H1 (cell line): ENCODE measurements at regions not wholly inside any gene's neighbourhood (a gene's known extent, or its start where the extent isn't known, plus 50 kb on each side); places are given as distances from the start of the nearest gene placed in this dataset.

Source experiments
- CTCF ChIA-PET: fragments of 300-600 bp; sonication (Branson Sonifier 250); formaldehyde crosslinking; loops from one replicate; lab custom pipeline; 2021; ENCODE audit not compliant: partially characterized antibody; lab: Charles Lee
- POLR2A ChIA-PET: fragments of 300-600 bp; sonication (Branson Sonifier 250); formaldehyde crosslinking; loops from one replicate; lab custom pipeline; 2021; ENCODE audit warnings: inconsistent platforms; ENCODE audit not compliant: partially characterized antibody; lab: Charles Lee
- DNase-seq, 2 experiments: peaks; one replicate each; pipeline versions ENCODE4 v3.0.0 to v3.0.0-alpha.2; 2010 to 2022; ENCODE audit warnings: low spot score in 2 of 2, low read depth in 1 of 2, mixed read lengths in 1 of 2
- FAIRE-seq: peaks from 2 replicates; lab custom pipeline; 2011; peaks lifted over from hg19 to GRCh38; lab: Jason Lieb, UNC
- H2AFZ ChIP-seq: 2 replicates; pipeline ENCODE4 v1.8.1; 2012; ENCODE audit warnings: low read length, inconsistent platforms
- H2AK5ac ChIP-seq: 2 replicates; pipeline ENCODE4 v1.6.1; 2013; ENCODE audit warnings: low read depth, low read length
- H2BK120ac ChIP-seq: replicated peaks from 2 replicates; pipeline ENCODE3; 2013; ENCODE audit warnings: low read depth, low read length, inconsistent platforms
- H2BK12ac ChIP-seq: 2 replicates; pipeline ENCODE4 v1.6.1; 2013; ENCODE audit warnings: low read depth, low read length
- H2BK15ac ChIP-seq: 2 replicates; pipeline ENCODE4 v1.6.1; 2013; ENCODE audit warnings: low read length
- H2BK20ac ChIP-seq: 2 replicates; pipeline ENCODE4 v1.6.1; 2013; ENCODE audit warnings: low read length
- H2BK5ac ChIP-seq: 2 replicates; pipeline ENCODE4 v1.6.1; 2013; ENCODE audit warnings: low read depth, low read length
- H3K14ac ChIP-seq: 2 replicates; pipeline ENCODE4 v1.6.1; 2013; ENCODE audit warnings: inconsistent platforms; ENCODE audit not compliant: insufficient read length
- H3K18ac ChIP-seq: 2 replicates; pipeline ENCODE4 v1.6.1; 2013; ENCODE audit warnings: low read length; ENCODE audit errors: extremely low read depth
- H3K23ac ChIP-seq: 2 replicates; pipeline ENCODE4 v1.6.1; 2013; ENCODE audit warnings: inconsistent platforms; ENCODE audit not compliant: insufficient read length
- H3K23me2 ChIP-seq: 2 replicates; pipeline ENCODE4 v1.6.1; 2013; ENCODE audit warnings: low read depth, low read length
- H3K27ac ChIP-seq: 2 replicates; pipeline ENCODE4 v1.6.1; 2011; ENCODE audit warnings: low read depth, low read length, inconsistent platforms
- H3K27me3 ChIP-seq, 4 experiments: replicated peaks in 1 of 4; 1 replicate in 1 of 4; 2 replicates in 3 of 4; pipeline versions ENCODE4 v1.6.1 to v1.8.1; 2011 to 2013; ENCODE audit warnings: low read length in 3 of 4, mild to moderate bottlenecking in 3 of 4, inconsistent platforms in 2 of 4, mixed read lengths in 2 of 4, moderate library complexity in 1 of 4; ENCODE audit not compliant: control insufficient read depth in 3 of 4, insufficient read depth in 3 of 4; ENCODE audit errors: extremely low read depth in 1 of 4
- H3K36me3 ChIP-seq, 4 experiments: 2 replicates each; pipeline versions ENCODE4 v1.6.1 to v1.8.1; 2011 to 2013; ENCODE audit warnings: mild to moderate bottlenecking in 4 of 4, low read length in 3 of 4, moderate library complexity in 2 of 4, control low read depth in 1 of 4, inconsistent platforms in 1 of 4; ENCODE audit not compliant: insufficient read depth in 4 of 4, control insufficient read depth in 2 of 4
- H3K4ac ChIP-seq: replicated peaks from 2 replicates; pipeline ENCODE3; 2013; ENCODE audit warnings: low read length, low read depth, mixed read lengths, inconsistent platforms; ENCODE audit not compliant: insufficient read length
- H3K4me1 ChIP-seq, 4 experiments: replicated peaks in 1 of 4; 1 replicate in 1 of 4; 2 replicates in 3 of 4; pipeline versions ENCODE4 v1.6.1 to v1.8.1; 2011 to 2013; ENCODE audit warnings: low read length in 3 of 4, inconsistent platforms in 2 of 4, mixed read lengths in 1 of 4; ENCODE audit not compliant: insufficient read depth in 4 of 4, control insufficient read depth in 3 of 4
- H3K4me2 ChIP-seq, 2 experiments: 2 replicates each; pipeline versions ENCODE4 v1.6.1 to v1.8.1; 2011 to 2013; ENCODE audit warnings: low read depth in 2 of 2, low read length in 2 of 2, control low read depth in 1 of 2, inconsistent platforms in 1 of 2, mild to moderate bottlenecking in 1 of 2; ENCODE audit not compliant: insufficient read depth in 1 of 2
- H3K4me3 ChIP-seq, 4 experiments: fragments of 200-600, 300-600 bp in 1 of 4; sonication (generic), shearing (Covaris generic), sonication (Bioruptor Twin) in 1 of 4; 2 replicates each; pipeline versions ENCODE4 v1.5.1 to v1.8.1; 2011 to 2016; ENCODE audit warnings: low read length in 4 of 4, low read depth in 3 of 4, control low read depth in 2 of 4, inconsistent platforms in 2 of 4, mild to moderate bottlenecking in 2 of 4, mixed read lengths in 1 of 4, moderate library complexity in 1 of 4; ENCODE audit not compliant: insufficient read depth in 2 of 4; ENCODE audit errors: extremely low read depth in 1 of 4
- H3K56ac ChIP-seq: replicated peaks from 2 replicates; pipeline ENCODE3; 2013; ENCODE audit warnings: low read depth, mild to moderate bottlenecking, mixed read lengths, low read length, inconsistent platforms; ENCODE audit not compliant: insufficient read length
- H3K79me1 ChIP-seq: 2 replicates; pipeline ENCODE4 v1.6.1; 2013; ENCODE audit warnings: low read depth, low read length, control low read depth
- H3K79me2 ChIP-seq, 2 experiments: 2 replicates each; pipeline versions ENCODE4 v1.6.1 to v1.8.1; 2012 to 2013; ENCODE audit warnings: low read length in 2 of 2, mild to moderate bottlenecking in 2 of 2, inconsistent platforms in 1 of 2; ENCODE audit not compliant: insufficient read depth in 2 of 2, control insufficient read depth in 1 of 2
- H3K9ac ChIP-seq, 4 experiments: replicated peaks in 1 of 4; 1 replicate in 1 of 4; 2 replicates in 3 of 4; pipeline versions ENCODE4 v1.6.1 to v1.8.1; 2011 to 2013; ENCODE audit warnings: low read depth in 3 of 4, low read length in 3 of 4, control low read depth in 2 of 4, mild to moderate bottlenecking in 2 of 4, moderate library complexity in 2 of 4, inconsistent platforms in 1 of 4; ENCODE audit errors: extremely low read depth in 1 of 4
- H3K9me3 ChIP-seq, 2 experiments: 2 replicates each; pipeline versions ENCODE4 v1.6.1 to v1.8.1; 2012 to 2013; ENCODE audit warnings: mild to moderate bottlenecking in 2 of 2, moderate library complexity in 2 of 2, control low read depth in 1 of 2, inconsistent platforms in 1 of 2, low read depth in 1 of 2, low read length in 1 of 2, mixed read lengths in 1 of 2; ENCODE audit not compliant: insufficient read depth in 2 of 2
- H4K20me1 ChIP-seq, 2 experiments: replicated peaks in 1 of 2; 2 replicates each; pipeline versions ENCODE3 to v1.8.1; 2011 to 2013; ENCODE audit warnings: inconsistent platforms in 2 of 2, low read length in 2 of 2, mild to moderate bottlenecking in 1 of 2; ENCODE audit not compliant: insufficient read depth in 2 of 2, control insufficient read depth in 1 of 2
- H4K5ac ChIP-seq: 2 replicates; pipeline ENCODE4 v1.6.1; 2013; ENCODE audit warnings: low read length, low read depth, mixed read lengths, inconsistent platforms; ENCODE audit not compliant: insufficient read length
- H4K8ac ChIP-seq: 2 replicates; pipeline ENCODE4 v1.8.0; 2013; ENCODE audit warnings: mild to moderate bottlenecking, moderate library complexity, low read length, inconsistent platforms; ENCODE audit not compliant: insufficient read depth; ENCODE audit errors: extremely low read depth
- H4K91ac ChIP-seq: replicated peaks from 2 replicates; pipeline ENCODE3; 2013; ENCODE audit warnings: low read length, mixed read lengths, inconsistent platforms; ENCODE audit not compliant: insufficient read length
- ASH2L ChIP-seq: fragments of 200-600, 300-600 bp; sonication (generic); IDR thresholded peaks from one replicate; pipeline ENCODE4 v1.7.1; 2017; ENCODE audit warnings: low read length
- BCL11A ChIP-seq, 2 experiments: IDR thresholded peaks; one replicate each; pipeline ENCODE4 v1.6.1; 2011; ENCODE audit warnings: low read depth in 2 of 2, low read length in 2 of 2, mild to moderate bottlenecking in 2 of 2
- CEBPB ChIP-seq: IDR thresholded peaks from 2 replicates; pipeline ENCODE4 v1.6.1; 2012; ENCODE audit warnings: low read depth, low read length
- CTBP2 ChIP-seq: IDR thresholded peaks from 2 replicates; pipeline ENCODE4 v1.7.0; 2011; ENCODE audit warnings: borderline replicate concordance, mild to moderate bottlenecking, moderate library complexity, mixed read lengths, low read length; ENCODE audit not compliant: insufficient read depth, insufficient read length
- EGR1 ChIP-seq: IDR thresholded peaks from 2 replicates; pipeline ENCODE4 v1.6.1; 2011; ENCODE audit warnings: low read depth, low read length, borderline replicate concordance
- GTF2F1 ChIP-seq: IDR thresholded peaks from 2 replicates; pipeline ENCODE4 v1.6.1; 2012; ENCODE audit warnings: low read depth, low read length, improper control_type of control experiment, borderline replicate concordance
- MAFK ChIP-seq: IDR thresholded peaks from 2 replicates; pipeline ENCODE4 v1.6.1; 2012; ENCODE audit warnings: low read depth, mild to moderate bottlenecking, improper control_type of control experiment, low read length
- NANOG ChIP-seq: IDR thresholded peaks from 2 replicates; pipeline ENCODE4 v1.6.1; 2011; ENCODE audit warnings: low read length, low read depth, mild to moderate bottlenecking, inconsistent platforms; ENCODE audit not compliant: insufficient read depth, poor library complexity, severe bottlenecking
- PHF8 ChIP-seq: fragments of 200-600 bp; sonication (generic); conservative IDR thresholded peaks from 2 replicates; pipeline ENCODE4 v1.7.1; 2012; ENCODE audit warnings: low read depth, mild to moderate bottlenecking, inconsistent platforms, low read length, moderate library complexity
- POLR2A ChIP-seq, 2 experiments: IDR thresholded peaks; 1 replicate in 1 of 2; 2 replicates in 1 of 2; pipeline ENCODE4 v1.6.1; 2011; ENCODE audit warnings: low read depth in 2 of 2, low read length in 2 of 2, mild to moderate bottlenecking in 2 of 2; ENCODE audit errors: control extremely low read depth in 1 of 2
- POLR2AphosphoS5 ChIP-seq: IDR thresholded peaks from 2 replicates; pipeline ENCODE4 v1.6.1; 2011; ENCODE audit warnings: low read depth, low read length
- POU5F1 ChIP-seq: IDR thresholded peaks from 2 replicates; pipeline ENCODE4 v1.6.1; 2011; ENCODE audit warnings: low read depth, mild to moderate bottlenecking, low read length, moderate library complexity
- SIX5 ChIP-seq: IDR thresholded peaks from 2 replicates; pipeline ENCODE4 v1.6.1; 2011; ENCODE audit warnings: mild to moderate bottlenecking, low read depth, low read length
- TEAD4 ChIP-seq: IDR thresholded peaks from 2 replicates; pipeline ENCODE4 v1.6.1; 2012; ENCODE audit warnings: low read depth, low read length, inconsistent platforms, mixed read lengths
- WGBS, 2 experiments: shearing (Covaris generic) in 1 of 2; methylation state at CpG; one replicate each; pipeline versions ENCODE4 v1.1.6 to v1.1.7; 2013 to 2015; ENCODE audit warnings: low lambda C conversion rate in 2 of 2, mixed read lengths in 2 of 2, inconsistent platforms in 1 of 2, low coverage in 1 of 2, missing lambda C conversion rate in 1 of 2; ENCODE audit not compliant: insufficient replicate concordance in 2 of 2, insufficient coverage in 1 of 2, insufficient read length in 1 of 2; ENCODE audit errors: extremely low coverage in 1 of 2, missing lambda C conversion rate in 1 of 2; 5-methylcytosine and 5-hydroxymethylcytosine counted together
- TF ChIP-seq, protein P1 (sequence below): IDR thresholded peaks from 2 replicates; pipeline ENCODE4 v1.6.1; 2011; ENCODE audit warnings: low read length, improper control_type of control experiment

DNA sequence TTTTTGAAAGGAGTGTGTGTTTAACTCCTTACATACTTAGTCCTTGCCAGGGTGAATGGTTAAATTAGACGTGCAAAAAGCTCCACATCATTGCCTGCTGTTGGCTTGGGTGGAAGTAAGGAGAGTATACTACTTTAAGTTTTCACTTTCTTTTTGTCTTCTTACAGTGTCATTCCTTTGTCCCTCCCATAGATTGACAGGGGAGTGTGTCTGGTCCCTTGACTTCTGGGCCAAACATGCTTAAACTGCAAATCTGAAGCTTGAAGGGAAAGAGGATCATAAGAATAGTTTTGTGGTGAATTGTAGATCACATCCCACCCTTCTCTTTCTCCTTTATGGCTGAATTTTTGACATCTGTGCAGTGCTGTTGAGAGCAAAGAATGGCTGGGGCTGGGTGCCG lies 355.8 kb upstream of the C2CD4B start:
- H4K5ac ChIP-seq, result no peak overlapping the region
- H3K36me3 ChIP-seq, result no peaks in the 10 kb centered on the region
- ChIA-PET CTCF (interaction anchor here (0.9 to 5.2 kb wide), 3 partner anchors 11 to 68 kb away, joined by 3 to 34 read pairs (median 4); no protein-coding TSS in a partner anchor), POLR2A (no interaction called here)
- H3K79me2 ChIP-seq, result peaks cover 0 to 4% of the 10 kb centered on the region in 2 experiments; a peak in 1 of 4 replicates
- H3K18ac ChIP-seq, result no peak overlapping the region; the same call in 1 of the 2 replicates
- H3K9me3 ChIP-seq, result no peaks in the 10 kb centered on the region
- no peak overlapping the region for H3K14ac ChIP-seq
- H3K23ac ChIP-seq, result no peak overlapping the region
- H3K4me3 ChIP-seq, result peak overlapping the region in 1 of 4 experiments; percentile 28; a peak in 1 of 8 replicates
- no peak overlapping the region for H2BK120ac ChIP-seq
- H4K8ac ChIP-seq, result no peak overlapping the region
- no peak overlapping the region for H2BK20ac ChIP-seq
- H3K27ac ChIP-seq, result no peak overlapping the region
- H2AFZ ChIP-seq, result no peak overlapping the region
- H3K79me1 ChIP-seq, result no peaks in the 10 kb centered on the region
- peak overlapping the region in 1 of 2 experiments; percentile 80; a peak in 2 of 4 replicates for H3K4me2 ChIP-seq
- no peak overlapping the region for H2BK15ac ChIP-seq
- no peaks in the 10 kb centered on the region for H3K23me2 ChIP-seq
- 68% methylated on average over 2 of the region's 2 CpGs; no CpG with 5 or more reads in 1 of the 2 experiments for WGBS, 2 experiments
- no peak for FAIRE-seq
- H4K20me1 ChIP-seq, result no peaks in the 10 kb centered on the region
- no peaks in the 10 kb centered on the region for H3K27me3 ChIP-seq
- no peak overlapping the region for H3K56ac ChIP-seq
- no peak overlapping the region for H2BK12ac ChIP-seq
- no peak overlapping the region for H2BK5ac ChIP-seq
- DNase-seq, result no peak
- no peak overlapping the region for H4K91ac ChIP-seq
- H2AK5ac ChIP-seq, result no peak overlapping the region
- no peak overlapping the region for H3K4ac ChIP-seq
- H3K4me1 ChIP-seq, result peaks cover 4 to 18% (median 14%) of the 10 kb centered on the region in 4 experiments; a peak in 5 of 7 replicates
- no peak overlapping the region for H3K9ac ChIP-seq
- no peak for TF ChIP-seq SIX5
- no peak for TF ChIP-seq ASH2L
- TF ChIP-seq CEBPB, result no peak
- no peak for TF ChIP-seq TEAD4
- TF ChIP-seq NANOG, result no peak
- TF ChIP-seq BCL11A (IDR thresholded peaks at IDR 0.05; ENCODE audit: low read depth in 2 of 2, low read length in 2 of 2), result no peak
- TF ChIP-seq MAFK, result no peak
- TF ChIP-seq POLR2A (IDR thresholded peaks at IDR 0.05; ENCODE audit: control extremely low read depth in 1 of 2, low read depth in 2 of 2, low read length in 2 of 2), result no peak
- no peak for TF ChIP-seq GTF2F1
- TF ChIP-seq EGR1, result no peak
- TF ChIP-seq, protein P1, sequence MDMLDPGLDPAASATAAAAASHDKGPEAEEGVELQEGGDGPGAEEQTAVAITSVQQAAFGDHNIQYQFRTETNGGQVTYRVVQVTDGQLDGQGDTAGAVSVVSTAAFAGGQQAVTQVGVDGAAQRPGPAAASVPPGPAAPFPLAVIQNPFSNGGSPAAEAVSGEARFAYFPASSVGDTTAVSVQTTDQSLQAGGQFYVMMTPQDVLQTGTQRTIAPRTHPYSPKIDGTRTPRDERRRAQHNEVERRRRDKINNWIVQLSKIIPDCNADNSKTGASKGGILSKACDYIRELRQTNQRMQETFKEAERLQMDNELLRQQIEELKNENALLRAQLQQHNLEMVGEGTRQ, result no peak
- no peak for TF ChIP-seq PHF8
- TF ChIP-seq POU5F1, result no peak
- no peak for TF ChIP-seq CTBP2
- no peak for TF ChIP-seq POLR2AphosphoS5
